CD4-positive, alpha-beta T cell (primary cell): ENCODE measurements at regions not wholly inside any gene's neighbourhood (a gene's known extent, or its start where the extent isn't known, plus 50 kb on each side); places are given as distances from the start of the nearest gene placed in this dataset.

ENCODE experiments used
- ATAC-seq: fragments of 200-7000 bp; cut with Tn5 transposase; one replicate; pipeline ENCODE4 v1.10.0; 2022; ENCODE audit warnings: mild to moderate bottlenecking; ENCODE audit not compliant: poor library complexity
- CTCF ChIA-PET: fragments of 350-600 bp; sonication (Branson Sonifier 250); formaldehyde crosslinking; loops from one replicate; lab custom pipeline; 2021; ENCODE audit warnings: antibody characterized with exemption, inconsistent platforms; lab: Charles Lee
- POLR2A ChIA-PET: fragments of 350-600 bp; sonication (Branson Sonifier 250); formaldehyde crosslinking; loops from one replicate; lab custom pipeline; 2021; ENCODE audit warnings: antibody characterized with exemption, inconsistent platforms; lab: Charles Lee
- DNase-seq, 14 experiments: peaks; one replicate each; pipeline ENCODE4 v3.0.0-alpha.2; 2013 to 2020; ENCODE audit warnings: mixed read lengths in 2 of 14
- H3K27ac ChIP-seq, 2 donors: one replicate each; pipeline versions ENCODE4 v1.5.1 to v1.7.0; 2013; ENCODE audit warnings: low read length in 2 of 2, low read depth in 1 of 2, mild to moderate bottlenecking in 1 of 2
- H3K27me3 ChIP-seq, 2 experiments: 1 replicate in 1 of 2; 2 replicates in 1 of 2; pipeline versions ENCODE4 v1.6.1 to v1.7.0; 2013; ENCODE audit warnings: low read length in 2 of 2, control low read depth in 1 of 2, mild to moderate bottlenecking in 1 of 2, moderate library complexity in 1 of 2; ENCODE audit not compliant: insufficient read depth in 2 of 2, control insufficient read depth in 1 of 2
- H3K36me3 ChIP-seq: one replicate; pipeline ENCODE4 v1.6.1; 2013; ENCODE audit warnings: low read length, control low read depth; ENCODE audit not compliant: insufficient read depth
- H3K4me1 ChIP-seq: one replicate; pipeline ENCODE4 v1.6.1; 2013; ENCODE audit warnings: low read length, control low read depth; ENCODE audit not compliant: insufficient read depth
- H3K4me3 ChIP-seq: one replicate; pipeline ENCODE4 v1.5.1; 2013; ENCODE audit warnings: mild to moderate bottlenecking, low read length, moderate library complexity
- H3K9me3 ChIP-seq, 2 experiments: 1 replicate in 1 of 2; 2 replicates in 1 of 2; pipeline versions ENCODE4 v1.6.1 to v1.7.0; 2013; ENCODE audit warnings: low read length in 2 of 2, mild to moderate bottlenecking in 2 of 2, control low read depth in 1 of 2, moderate library complexity in 1 of 2; ENCODE audit not compliant: control insufficient read depth in 1 of 2, insufficient read depth in 1 of 2
- H3K27ac Mint-ChIP-seq: one replicate; pipeline ENCODE4 v1.8.0; 2020; ENCODE audit warnings: mixed read lengths
- H3K27me3 Mint-ChIP-seq: one replicate; pipeline ENCODE4 v1.8.0; 2021; ENCODE audit warnings: mixed read lengths
- H3K36me3 Mint-ChIP-seq: one replicate; pipeline ENCODE4 v1.8.0; 2021; ENCODE audit warnings: low read depth, mixed read lengths
- H3K4me1 Mint-ChIP-seq: one replicate; pipeline ENCODE4 v1.8.0; 2021; ENCODE audit warnings: low read depth, mixed read lengths
- H3K4me3 Mint-ChIP-seq: one replicate; pipeline ENCODE4 v1.8.0; 2020; ENCODE audit warnings: mild to moderate bottlenecking, mixed read lengths
- H3K9me3 Mint-ChIP-seq: one replicate; pipeline ENCODE4 v1.8.0; 2020; ENCODE audit warnings: mixed read lengths
- intact Hi-C, 2 experiments: fragments of 100-400 bp; cut with DNase I in 1 of 2; cut with micrococcal nuclease in 1 of 2; formaldehyde crosslinking; loops; one replicate each; pipeline versions ENCODE4 v1.15.1 to v1.9.0; 2023 to 2025; cut with DNase I, micrococcal nuclease
- TF ChIP-seq, protein P1 (sequence below): fragments of 200-600 bp; IDR thresholded peaks from one replicate; pipeline ENCODE4 v1.8.0; 2022; ENCODE audit warnings: antibody characterized with exemption, mild to moderate bottlenecking

DNA sequence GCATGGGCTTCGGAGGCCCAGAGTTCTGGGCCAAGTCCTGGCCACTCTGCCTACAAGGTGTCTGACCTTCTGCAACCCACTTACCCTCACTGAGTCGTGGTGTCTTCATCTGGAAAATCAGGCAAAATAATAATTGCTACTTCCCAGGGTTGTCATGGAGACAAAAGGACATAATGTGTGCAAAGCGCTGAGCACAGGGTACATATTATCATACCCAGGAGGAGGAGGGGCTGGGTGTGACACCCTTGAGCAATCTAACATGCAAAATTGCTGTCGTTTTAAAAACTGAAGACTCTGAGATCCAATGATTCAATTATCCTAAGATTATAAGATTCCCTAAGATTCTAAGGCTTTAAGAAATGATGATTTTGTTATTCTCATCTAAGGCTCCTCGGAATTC lies 459.5 kb downstream of the PTPRU start:
- TF ChIP-seq, protein P1, sequence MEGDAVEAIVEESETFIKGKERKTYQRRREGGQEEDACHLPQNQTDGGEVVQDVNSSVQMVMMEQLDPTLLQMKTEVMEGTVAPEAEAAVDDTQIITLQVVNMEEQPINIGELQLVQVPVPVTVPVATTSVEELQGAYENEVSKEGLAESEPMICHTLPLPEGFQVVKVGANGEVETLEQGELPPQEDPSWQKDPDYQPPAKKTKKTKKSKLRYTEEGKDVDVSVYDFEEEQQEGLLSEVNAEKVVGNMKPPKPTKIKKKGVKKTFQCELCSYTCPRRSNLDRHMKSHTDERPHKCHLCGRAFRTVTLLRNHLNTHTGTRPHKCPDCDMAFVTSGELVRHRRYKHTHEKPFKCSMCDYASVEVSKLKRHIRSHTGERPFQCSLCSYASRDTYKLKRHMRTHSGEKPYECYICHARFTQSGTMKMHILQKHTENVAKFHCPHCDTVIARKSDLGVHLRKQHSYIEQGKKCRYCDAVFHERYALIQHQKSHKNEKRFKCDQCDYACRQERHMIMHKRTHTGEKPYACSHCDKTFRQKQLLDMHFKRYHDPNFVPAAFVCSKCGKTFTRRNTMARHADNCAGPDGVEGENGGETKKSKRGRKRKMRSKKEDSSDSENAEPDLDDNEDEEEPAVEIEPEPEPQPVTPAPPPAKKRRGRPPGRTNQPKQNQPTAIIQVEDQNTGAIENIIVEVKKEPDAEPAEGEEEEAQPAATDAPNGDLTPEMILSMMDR, result no peak
- Histone ChIP-seq H3K27ac (no peak overlapping the region), H3K36me3 (no peaks in the 10 kb centered on the region), H3K27me3 (peaks cover 0 to 9% of the 10 kb centered on the region in 2 experiments), H3K4me3 (no peak overlapping the region), H3K4me1 (no peaks in the 10 kb centered on the region), H3K9me3 (peaks cover 0 to 4% of the 10 kb centered on the region in 2 experiments)
- ChIA-PET CTCF (no interaction called here), POLR2A (no interaction called here)
- Mint-ChIP-seq H3K36me3 (no peaks in the 10 kb centered on the region), H3K27ac (no peak overlapping the region), H3K4me3 (no peak overlapping the region), H3K4me1 (no peaks in the 10 kb centered on the region), H3K9me3 (no peaks in the 10 kb centered on the region), H3K27me3 (peaks cover 25% of the 10 kb centered on the region)
- ATAC-seq (no peak), DNase-seq (no peak)
- intact Hi-C loops, result no loop called here

DNA sequence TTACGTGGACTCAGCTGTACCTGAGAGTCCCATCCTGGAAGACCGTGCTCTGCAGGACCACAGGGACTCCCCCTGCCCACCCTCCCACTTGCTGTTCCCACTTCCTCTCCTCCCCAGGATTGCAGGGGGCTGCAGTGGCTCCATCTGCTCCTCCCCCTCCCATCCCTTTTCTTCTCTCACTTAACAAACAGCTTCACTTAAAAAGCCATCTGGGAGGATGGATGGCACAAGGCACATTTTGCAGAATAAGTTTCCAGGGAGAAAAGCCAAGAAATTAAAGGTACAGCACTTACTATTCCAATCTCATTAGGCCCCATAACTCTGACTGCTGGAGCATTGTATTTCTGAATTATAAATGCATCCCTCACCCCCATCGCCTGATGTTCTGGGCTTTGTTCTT lies 458.7 kb downstream of the PTPRU start:
- Mint-ChIP-seq H3K36me3 (no peaks in the 10 kb centered on the region), H3K4me3 (no peak overlapping the region), H3K9me3 (no peaks in the 10 kb centered on the region), H3K27ac (no peak overlapping the region), H3K4me1 (no peaks in the 10 kb centered on the region), H3K27me3 (peaks cover 25% of the 10 kb centered on the region)
- H3K9me3 ChIP-seq, result peaks cover 0 to 4% of the 10 kb centered on the region in 2 experiments
- H3K27ac ChIP-seq, result no peak overlapping the region
- H3K27me3 ChIP-seq, result peaks cover 3 to 11% of the 10 kb centered on the region in 2 experiments
- CTCF ChIA-PET, result no interaction called here
- H3K4me3 ChIP-seq, result no peak overlapping the region
- intact Hi-C loops, result no loop called here
- TF ChIP-seq, protein P1, result no peak
- ATAC-seq, result no peak
- no peak for DNase-seq
- no peaks in the 10 kb centered on the region for H3K36me3 ChIP-seq
- POLR2A ChIA-PET, result no interaction called here
- H3K4me1 ChIP-seq, result no peaks in the 10 kb centered on the region

DNA sequence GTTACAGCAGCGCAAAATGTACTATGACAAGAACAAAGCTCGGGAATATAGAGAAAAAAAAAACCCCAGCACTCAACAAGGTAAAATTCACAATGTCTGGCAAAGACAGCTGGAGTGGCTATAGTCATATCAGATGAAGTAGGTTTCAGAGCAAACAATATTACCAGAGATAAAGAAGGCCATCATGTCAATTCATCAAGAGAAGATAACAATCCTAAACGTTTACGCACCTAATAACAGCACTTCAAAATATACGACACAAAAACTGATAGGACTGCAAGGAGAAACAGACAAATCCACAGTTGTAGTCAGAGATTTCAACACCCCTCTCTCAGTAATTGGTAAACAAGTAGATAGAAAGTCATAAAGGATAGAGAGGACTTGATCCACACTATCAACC lies 455.2 kb downstream of the PTPRU start:
- Mint-ChIP-seq H3K27ac (no peak overlapping the region), H3K9me3 (no peaks in the 10 kb centered on the region), H3K27me3 (peaks cover 24% of the 10 kb centered on the region), H3K4me3 (no peak overlapping the region), H3K4me1 (no peaks in the 10 kb centered on the region), H3K36me3 (no peaks in the 10 kb centered on the region)
- intact Hi-C loops, result no loop called here
- TF ChIP-seq, protein P1, result no peak
- Histone ChIP-seq H3K36me3 (no peaks in the 10 kb centered on the region), H3K4me1 (no peaks in the 10 kb centered on the region), H3K27me3 (peaks cover 10 to 15% of the 10 kb centered on the region in 2 experiments), H3K27ac (no peak overlapping the region), H3K4me3 (no peak overlapping the region), H3K9me3 (peaks cover 0 to 4% of the 10 kb centered on the region in 2 experiments)
- CTCF ChIA-PET, result no interaction called here
- POLR2A ChIA-PET, result no interaction called here
- ATAC-seq, result no peak
- DNase-seq, result no peak
